Loucy (cell line): ENCODE measurements at regions not wholly inside any gene's neighbourhood (a gene's known extent, or its start where the extent isn't known, plus 50 kb on each side); places are given as distances from the start of the nearest gene placed in this dataset.

Source experiments
- H2AFZ ChIP-seq: fragments of 200-600 bp; sonication (generic); 2 replicates; pipeline ENCODE4 v1.6.0; 2016; ENCODE audit warnings: antibody characterized with exemption, mild to moderate bottlenecking, low read length, moderate library complexity
- H3F3A ChIP-seq: fragments of 200-600 bp; 2 replicates; pipeline ENCODE4 v1.6.0; 2016; ENCODE audit warnings: antibody characterized with exemption, low read depth, mild to moderate bottlenecking
- H3K27me3 ChIP-seq: fragments of 200-600 bp; sonication (generic); 2 replicates; pipeline ENCODE4 v1.6.1; 2014; ENCODE audit warnings: low read length, mild to moderate bottlenecking; ENCODE audit not compliant: insufficient read depth, poor library complexity, severe bottlenecking
- H3K36me3 ChIP-seq: fragments of 200-600 bp; sonication (generic); 2 replicates; pipeline ENCODE4 v1.6.1; 2016; ENCODE audit warnings: low read length; ENCODE audit not compliant: insufficient read depth
- H3K4me1 ChIP-seq: fragments of 200-600 bp; sonication (generic); 2 replicates; pipeline ENCODE4 v1.5.1; 2014; ENCODE audit warnings: low read length, mild to moderate bottlenecking; ENCODE audit not compliant: insufficient read depth, poor library complexity, severe bottlenecking
- H3K4me2 ChIP-seq: fragments of 200-600 bp; sonication (generic); 2 replicates; pipeline ENCODE4 v1.6.0; 2014; ENCODE audit warnings: antibody characterized with exemption, low read length, low read depth, mild to moderate bottlenecking; ENCODE audit not compliant: poor library complexity, severe bottlenecking
- H3K4me3 ChIP-seq: fragments of 200-600 bp; sonication (generic); 2 replicates; pipeline ENCODE4 v1.5.1; 2014; ENCODE audit warnings: low read length, mild to moderate bottlenecking, mixed read lengths; ENCODE audit not compliant: poor library complexity, severe bottlenecking
- H3K79me2 ChIP-seq: fragments of 200-600 bp; sonication (generic); 2 replicates; pipeline ENCODE4 v1.6.1; 2014; ENCODE audit warnings: low read length; ENCODE audit not compliant: insufficient read depth
- H3K9ac ChIP-seq: fragments of 200-600 bp; sonication (generic); 2 replicates; pipeline ENCODE4 v1.6.0; 2014; ENCODE audit warnings: mild to moderate bottlenecking, low read depth, low read length, moderate library complexity; ENCODE audit not compliant: poor library complexity, severe bottlenecking
- H3K9me2 ChIP-seq: fragments of 200-600 bp; sonication (generic); replicated peaks from 2 replicates; pipeline ENCODE4 v1.6.1; 2016; ENCODE audit warnings: low read depth, low read length, mixed read lengths
- H3K9me3 ChIP-seq: fragments of 200-600 bp; sonication (generic); 2 replicates; pipeline ENCODE4 v1.6.1; 2014; ENCODE audit warnings: mild to moderate bottlenecking, antibody characterized with exemption, low read length, low read depth; ENCODE audit not compliant: insufficient read depth
- H4K20me1 ChIP-seq: fragments of 200-600 bp; sonication (generic); 2 replicates; pipeline ENCODE4 v1.6.0; 2014; ENCODE audit warnings: antibody characterized with exemption, low read length, mild to moderate bottlenecking; ENCODE audit not compliant: insufficient read depth, poor library complexity, severe bottlenecking
- CTCF ChIP-seq: fragments of 200-600 bp; sonication (generic); conservative IDR thresholded peaks from 2 replicates; pipeline ENCODE4 v1.5.1; 2014; ENCODE audit warnings: mild to moderate bottlenecking, antibody characterized with exemption, low read length
- EZH2phosphoT487 ChIP-seq: fragments of 200-600 bp; IDR thresholded peaks from 2 replicates; pipeline ENCODE4 v1.6.1; 2018; ENCODE audit warnings: antibody characterized with exemption, mild to moderate bottlenecking, moderate library complexity, borderline replicate concordance

GRCh38 chr5:28066856-28067255 lies 1028.5 kb upstream of the CDH9 start:
- H3F3A ChIP-seq = no peaks in the 10 kb centered on the region
- no peak overlapping the region for H3K9ac ChIP-seq
- H3K4me2 ChIP-seq = no peak overlapping the region
- H3K4me1 ChIP-seq = no peaks in the 10 kb centered on the region
- H3K4me3 ChIP-seq = no peak overlapping the region
- H3K79me2 ChIP-seq = no peaks in the 10 kb centered on the region
- no peak overlapping the region for H2AFZ ChIP-seq
- H3K27me3 ChIP-seq = no peaks in the 10 kb centered on the region
- no peaks in the 10 kb centered on the region for H3K9me2 ChIP-seq
- H4K20me1 ChIP-seq = no peaks in the 10 kb centered on the region
- TF ChIP-seq EZH2phosphoT487 = no peak
- no peaks in the 10 kb centered on the region for H3K9me3 ChIP-seq
- H3K36me3 ChIP-seq = no peaks in the 10 kb centered on the region

- no peaks in the 10 kb centered on the region for H4K20me1 ChIP-seq
- H3K4me1 ChIP-seq = no peaks in the 10 kb centered on the region
- no peaks in the 10 kb centered on the region for H3K79me2 ChIP-seq
- no peaks in the 10 kb centered on the region for H3K9me2 ChIP-seq
- H2AFZ ChIP-seq = no peak overlapping the region
- no peak overlapping the region for H3K4me2 ChIP-seq
- no peaks in the 10 kb centered on the region for H3K9me3 ChIP-seq
- no peaks in the 10 kb centered on the region for H3K27me3 ChIP-seq
- no peak overlapping the region for H3K9ac ChIP-seq
- no peaks in the 10 kb centered on the region for H3K36me3 ChIP-seq
- no peaks in the 10 kb centered on the region for H3F3A ChIP-seq
- TF ChIP-seq EZH2phosphoT487 (no peak), CTCF (no peak)
- H3K4me3 ChIP-seq = no peak overlapping the region
Measured at GRCh38 chr5:28065656-28066055, 1027.3 kb upstream of the CDH9 start.

- Histone ChIP-seq H3K4me3 (no peak overlapping the region), H3F3A (no peaks in the 10 kb centered on the region)
- TF ChIP-seq EZH2phosphoT487 (no peak), CTCF (no peak)
Measured at GRCh38 chr5:28046596-28046995, 1008.2 kb upstream of the CDH9 start.

GRCh38 chr5:28027851-28028250 lies 989.5 kb upstream of the CDH9 start:
- no peaks in the 10 kb centered on the region for H3K36me3 ChIP-seq

More at GRCh38 chr5:28046596-28046995, 1008.2 kb upstream of the CDH9 start:
- H3K9me3 ChIP-seq = no peaks in the 10 kb centered on the region
- no peaks in the 10 kb centered on the region for H4K20me1 ChIP-seq
- H2AFZ ChIP-seq = no peak overlapping the region
- no peaks in the 10 kb centered on the region for H3K27me3 ChIP-seq
- no peaks in the 10 kb centered on the region for H3K36me3 ChIP-seq
- H3K4me2 ChIP-seq = no peak overlapping the region
- H3K4me1 ChIP-seq = no peaks in the 10 kb centered on the region
- H3K9me2 ChIP-seq = 0 out of 2 replicates have a peak, but pooled peaks cover under 1% of the 10 kb centered on the region
- no peaks in the 10 kb centered on the region for H3K79me2 ChIP-seq
- H3K9ac ChIP-seq = no peak overlapping the region

More at GRCh38 chr5:28027851-28028250, 989.5 kb upstream of the CDH9 start:
- Histone ChIP-seq H3K4me1 (no peaks in the 10 kb centered on the region), H3K79me2 (no peaks in the 10 kb centered on the region), H3K9me3 (0 out of 2 replicates have a peak, but pooled peaks cover 3% of the 10 kb centered on the region), H3K9me2 (no peaks in the 10 kb centered on the region), H3F3A (no peaks in the 10 kb centered on the region), H3K4me3 (no peak overlapping the region), H3K9ac (no peak overlapping the region), H3K27me3 (no peaks in the 10 kb centered on the region), H3K4me2 (no peak overlapping the region), H2AFZ (no peak overlapping the region), H4K20me1 (no peaks in the 10 kb centered on the region)
- no peak for TF ChIP-seq EZH2phosphoT487
- TF ChIP-seq CTCF = no peak
